Activated CD8-positive, alpha-beta T cell treated with anti-CD3 and anti-CD28 coated beads, Interleukin-2, amount 10 ng/mL, durations not matched to agents 7 days and 5 days (primary cell): ENCODE measurements at regions not wholly inside any gene's neighbourhood (a gene's known extent, or its start where the extent isn't known, plus 50 kb on each side); places are given as distances from the start of the nearest gene placed in this dataset.

Experiments used
- ATAC-seq: fragments of 150-1000 bp; cut with Tn5 transposase; one replicate; pipeline ENCODE4 v1.10.0; 2021; ENCODE audit warnings: moderate library complexity
- CTCF ChIA-PET: fragments of 350-600 bp; sonication (Branson Sonifier 250); formaldehyde crosslinking; loops from one replicate; lab custom pipeline; 2021; ENCODE audit warnings: antibody characterized with exemption; lab: Charles Lee
- POLR2A ChIA-PET: fragments of 350-600 bp; sonication (Branson Sonifier 250); formaldehyde crosslinking; loops from one replicate; lab custom pipeline; 2021; ENCODE audit warnings: antibody characterized with exemption; lab: Charles Lee
- DNase-seq: peaks from one replicate; pipeline ENCODE4 v3.0.0-alpha.2; 2020
- H3K27ac Mint-ChIP-seq: one replicate; pipeline ENCODE4 v1.8.0; 2021; ENCODE audit warnings: mild to moderate bottlenecking, mixed read lengths
- H3K27me3 Mint-ChIP-seq: one replicate; pipeline ENCODE4 v1.8.0; 2021; ENCODE audit warnings: low read depth, mixed read lengths
- H3K36me3 Mint-ChIP-seq: one replicate; pipeline ENCODE4 v1.8.0; 2021; ENCODE audit warnings: low read depth, mixed read lengths
- H3K4me1 Mint-ChIP-seq: one replicate; pipeline ENCODE4 v1.8.0; 2021; ENCODE audit warnings: low read depth, mixed read lengths
- H3K4me3 Mint-ChIP-seq: one replicate; pipeline ENCODE4 v1.8.0; 2021; ENCODE audit warnings: mild to moderate bottlenecking, mixed read lengths
- H3K9me3 Mint-ChIP-seq: one replicate; pipeline ENCODE4 v1.8.0; 2022; ENCODE audit warnings: mixed read lengths; ENCODE audit not compliant: insufficient read depth

DNA sequence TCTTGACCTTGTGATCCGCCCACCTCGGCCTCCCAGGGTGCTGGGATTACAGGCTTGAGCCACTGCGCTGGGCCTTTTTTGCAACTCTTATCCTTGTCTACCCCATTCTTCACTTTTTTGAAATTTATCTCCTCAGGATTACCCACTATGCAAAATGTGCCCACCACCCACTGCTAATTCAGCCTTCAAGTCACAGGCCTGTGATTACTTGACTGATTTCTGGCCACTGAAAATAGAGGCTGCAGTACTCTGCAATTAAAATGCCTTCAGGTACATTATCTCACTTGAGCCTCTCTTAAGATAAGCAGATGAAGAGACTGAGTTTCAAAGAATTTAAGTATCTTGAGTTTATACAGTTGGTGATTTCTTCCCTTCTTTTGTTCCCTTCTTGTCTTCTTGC is 112.4 kb upstream of the SPATA31D4 start:
- Mint-ChIP-seq H3K4me1 (peaks cover 17% of the 10 kb centered on the region), H3K4me3 (no peak overlapping the region), H3K27ac (no peak overlapping the region), H3K27me3 (no peaks in the 10 kb centered on the region), H3K36me3 (no peaks in the 10 kb centered on the region), H3K9me3 (no peaks in the 10 kb centered on the region)
- POLR2A ChIA-PET = no interaction called here
- CTCF ChIA-PET = no interaction called here
- ATAC-seq = no peak
- no peak for DNase-seq

DNA sequence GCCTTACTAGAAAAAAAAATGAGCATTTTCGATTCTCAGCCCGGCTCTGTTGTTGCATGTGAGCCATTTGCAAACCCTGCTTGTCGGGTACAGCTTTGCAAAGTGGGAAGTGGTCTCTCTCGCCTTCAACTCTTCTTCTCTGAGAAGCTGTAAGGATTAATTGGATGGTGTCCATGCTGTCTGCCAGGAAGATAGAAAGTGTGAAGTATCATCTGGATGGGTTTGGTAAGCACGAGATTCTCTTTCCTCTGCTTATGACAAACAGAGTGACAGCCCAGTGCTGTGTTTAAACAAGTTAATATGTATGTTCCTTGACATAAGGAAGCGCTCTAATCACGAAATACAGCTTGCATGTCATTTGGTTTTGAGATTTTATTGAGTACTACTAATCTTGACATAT is 109.1 kb upstream of the SPATA31D4 start:
- no peaks in the 10 kb centered on the region for H3K36me3 Mint-ChIP-seq
- ChIA-PET POLR2A (no interaction called here), CTCF (no interaction called here)
- H3K27ac Mint-ChIP-seq = no peak overlapping the region
- H3K4me3 Mint-ChIP-seq = no peak overlapping the region
- no peak for ATAC-seq
- no peak for DNase-seq
- no peaks in the 10 kb centered on the region for H3K27me3 Mint-ChIP-seq
- H3K4me1 Mint-ChIP-seq = peaks cover 13% of the 10 kb centered on the region
- no peaks in the 10 kb centered on the region for H3K9me3 Mint-ChIP-seq

DNA sequence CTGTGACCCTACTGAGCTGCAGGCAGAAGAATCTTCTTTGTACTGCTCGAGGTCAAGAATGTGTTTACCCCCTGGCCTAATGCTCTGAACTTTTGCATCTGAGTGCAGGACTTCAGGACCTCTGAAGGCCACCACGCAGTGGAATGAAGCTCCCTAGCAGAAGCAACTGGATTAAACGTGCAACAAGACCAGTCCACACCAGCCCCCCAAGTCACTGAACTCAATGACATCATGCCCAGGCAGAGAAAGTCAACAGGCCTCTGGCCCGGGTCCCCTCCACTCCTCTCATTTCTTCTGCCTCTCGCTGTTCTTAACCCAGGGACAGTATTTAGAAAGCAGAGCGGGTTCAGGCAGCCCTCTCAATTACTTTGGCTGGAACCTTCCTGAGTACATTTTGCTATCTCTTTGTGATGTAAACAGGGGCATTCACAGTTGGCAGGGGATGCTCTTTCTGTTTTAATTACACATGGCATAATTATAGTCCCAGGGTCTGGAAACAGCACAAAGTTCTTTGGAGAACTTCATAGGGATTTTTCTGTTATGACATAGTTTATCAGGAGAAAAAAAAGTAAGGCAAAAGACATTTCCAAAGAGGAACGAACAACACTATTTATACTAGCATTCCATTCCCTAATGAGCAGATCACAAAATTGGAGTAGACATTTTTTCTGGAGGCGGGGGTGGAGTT is 108.2 kb upstream of the SPATA31D4 start:
- no peaks in the 10 kb centered on the region for H3K9me3 Mint-ChIP-seq
- no peak for DNase-seq
- peaks cover 5% of the 10 kb centered on the region for H3K4me1 Mint-ChIP-seq
- no peaks in the 10 kb centered on the region for H3K27me3 Mint-ChIP-seq
- no peak for ATAC-seq
- no peak overlapping the region for H3K27ac Mint-ChIP-seq
- H3K36me3 Mint-ChIP-seq = no peaks in the 10 kb centered on the region
- POLR2A ChIA-PET = no interaction called here
- CTCF ChIA-PET = no interaction called here
- no peak overlapping the region for H3K4me3 Mint-ChIP-seq

DNA sequence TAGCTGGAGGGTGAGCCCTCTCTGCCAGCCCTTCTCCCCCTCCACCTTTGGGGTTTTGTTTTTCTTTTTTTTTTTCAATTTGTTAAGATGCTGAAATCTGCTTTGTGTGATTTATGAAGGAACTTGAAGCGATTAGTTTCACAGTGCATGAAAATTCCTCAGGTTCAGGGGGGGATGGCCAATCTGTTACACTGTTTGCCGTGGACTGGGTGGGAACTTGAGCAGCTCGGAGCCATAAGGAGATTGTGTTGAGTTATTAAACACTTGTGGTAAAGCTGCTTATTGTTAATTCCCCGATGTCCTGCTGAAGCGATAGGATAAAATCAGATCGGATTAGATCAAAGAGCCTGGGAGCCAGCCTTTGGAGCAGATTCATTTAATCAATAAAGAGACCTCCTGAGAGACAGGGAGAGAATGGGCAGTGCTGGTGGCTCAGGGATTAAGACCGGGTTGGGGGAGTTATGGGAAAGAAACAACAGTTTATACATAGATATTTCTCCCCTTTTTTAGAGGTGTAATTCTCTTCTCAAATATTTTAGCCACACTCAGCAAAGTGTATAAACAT is 105.8 kb upstream of the SPATA31D4 start:
- H3K4me1 Mint-ChIP-seq = no peaks in the 10 kb centered on the region
- CTCF ChIA-PET = no interaction called here
- no peaks in the 10 kb centered on the region for H3K36me3 Mint-ChIP-seq
- no peak overlapping the region for H3K4me3 Mint-ChIP-seq
- no peak for ATAC-seq
- DNase-seq = no peak
- no peaks in the 10 kb centered on the region for H3K27me3 Mint-ChIP-seq
- no peaks in the 10 kb centered on the region for H3K9me3 Mint-ChIP-seq
- H3K27ac Mint-ChIP-seq = no peak overlapping the region
- POLR2A ChIA-PET = no interaction called here

GRCh38 chr9:81822967-81823366 is 105.3 kb upstream of the SPATA31D4 start:
- DNase-seq (no peak), ATAC-seq (no peak)
- H3K9me3 Mint-ChIP-seq = no peaks in the 10 kb centered on the region
- no peak overlapping the region for H3K4me3 Mint-ChIP-seq
- CTCF ChIA-PET = no interaction called here
- no peaks in the 10 kb centered on the region for H3K4me1 Mint-ChIP-seq
- POLR2A ChIA-PET = no interaction called here
- H3K36me3 Mint-ChIP-seq = no peaks in the 10 kb centered on the region
- H3K27ac Mint-ChIP-seq = no peak overlapping the region
- H3K27me3 Mint-ChIP-seq = no peaks in the 10 kb centered on the region

DNA sequence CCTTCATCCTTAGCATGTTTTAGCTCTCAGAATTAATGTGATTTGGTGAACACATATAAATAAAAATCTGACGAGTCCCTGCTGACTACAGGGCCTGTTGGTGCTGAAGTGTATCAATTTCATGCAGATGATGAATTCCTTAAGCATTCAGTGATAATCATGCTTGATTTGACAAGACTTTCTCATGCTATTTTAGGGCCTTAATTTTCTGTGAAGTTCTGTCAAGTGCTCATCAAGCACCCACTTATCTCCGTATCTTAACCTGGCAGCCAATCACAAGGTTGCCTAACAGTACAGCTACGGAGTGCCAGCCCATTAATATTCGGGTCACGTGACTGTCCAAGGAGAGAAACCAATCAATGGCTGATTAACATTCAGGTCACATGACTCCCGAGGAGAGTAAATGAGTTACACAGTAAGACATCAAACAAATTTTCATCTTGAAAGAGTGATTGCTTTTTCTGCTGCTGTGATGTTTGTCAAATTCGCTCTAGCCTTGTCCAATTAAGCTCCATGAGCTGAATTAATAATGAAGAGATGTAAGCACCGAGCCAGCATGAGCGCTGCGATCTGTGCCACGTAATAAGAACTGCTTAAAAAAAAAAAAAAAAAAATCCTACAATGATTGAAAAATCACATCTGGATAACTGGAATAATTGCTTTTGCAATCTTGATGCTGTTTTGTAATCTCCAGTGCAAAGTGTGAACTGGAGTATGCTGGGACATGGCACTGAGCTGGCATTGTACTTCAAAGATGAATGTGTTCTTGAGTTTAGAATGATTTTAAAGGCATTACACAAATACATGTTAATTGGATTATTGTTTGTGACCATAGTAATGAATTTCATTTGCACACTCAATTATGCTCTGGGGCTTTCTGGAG is 104.3 kb upstream of the SPATA31D4 start:
- Mint-ChIP-seq H3K4me3 (no peak overlapping the region), H3K27me3 (no peaks in the 10 kb centered on the region), H3K36me3 (no peaks in the 10 kb centered on the region), H3K9me3 (no peaks in the 10 kb centered on the region), H3K4me1 (no peaks in the 10 kb centered on the region), H3K27ac (no peak overlapping the region)
- ChIA-PET CTCF (no interaction called here), POLR2A (no interaction called here)
- DNase-seq (no peak), ATAC-seq (no peak)

DNA sequence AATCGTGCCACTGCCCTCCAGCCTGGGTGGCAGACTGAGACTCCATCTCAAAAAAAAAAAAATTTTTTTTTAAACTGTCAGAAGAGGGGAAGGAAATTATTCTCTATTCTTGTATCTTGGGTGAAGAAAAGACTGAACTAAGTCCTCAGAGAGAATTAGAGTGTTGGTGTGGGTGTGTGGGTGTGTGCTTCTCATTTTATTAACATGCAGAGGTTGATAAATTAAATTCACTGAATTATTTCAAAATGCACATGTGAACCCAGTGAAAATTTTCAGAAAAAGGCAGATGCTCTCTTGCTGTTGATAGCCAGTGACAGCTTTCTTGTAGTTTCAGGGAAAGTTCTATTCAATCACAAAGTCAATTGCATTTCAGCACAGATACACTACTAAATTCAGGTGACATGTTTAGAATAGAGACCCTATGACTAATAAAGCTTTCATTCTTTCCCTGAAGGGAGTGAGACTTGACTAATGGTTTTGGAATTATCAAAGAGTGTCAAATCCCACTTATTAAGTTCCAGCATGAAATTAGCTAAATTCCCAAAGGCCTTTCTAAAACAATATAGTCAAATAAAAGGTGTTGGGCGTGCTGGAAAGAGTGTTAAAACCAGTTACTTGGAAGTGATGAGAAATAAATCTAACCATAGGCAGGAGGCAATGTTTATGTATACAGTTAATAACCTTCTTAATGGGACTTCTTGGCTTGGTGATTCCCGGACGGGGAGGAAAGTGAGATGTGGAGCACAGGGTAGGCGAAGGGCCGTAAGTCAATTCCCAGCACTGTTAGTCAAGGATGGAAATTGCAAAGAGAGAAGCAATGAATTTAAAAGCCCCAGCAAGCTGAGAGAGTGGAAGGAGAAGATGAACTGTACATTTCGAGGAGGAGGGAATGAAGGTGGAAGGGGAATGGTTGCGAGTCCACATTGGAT is 103.2 kb upstream of the SPATA31D4 start:
- H3K36me3 Mint-ChIP-seq = no peaks in the 10 kb centered on the region
- no peak overlapping the region for H3K4me3 Mint-ChIP-seq
- H3K4me1 Mint-ChIP-seq = no peaks in the 10 kb centered on the region
- CTCF ChIA-PET = no interaction called here
- DNase-seq = no peak
- H3K27me3 Mint-ChIP-seq = no peaks in the 10 kb centered on the region
- no peak overlapping the region for H3K27ac Mint-ChIP-seq
- no peak for ATAC-seq
- H3K9me3 Mint-ChIP-seq = no peaks in the 10 kb centered on the region
- POLR2A ChIA-PET = no interaction called here

DNA sequence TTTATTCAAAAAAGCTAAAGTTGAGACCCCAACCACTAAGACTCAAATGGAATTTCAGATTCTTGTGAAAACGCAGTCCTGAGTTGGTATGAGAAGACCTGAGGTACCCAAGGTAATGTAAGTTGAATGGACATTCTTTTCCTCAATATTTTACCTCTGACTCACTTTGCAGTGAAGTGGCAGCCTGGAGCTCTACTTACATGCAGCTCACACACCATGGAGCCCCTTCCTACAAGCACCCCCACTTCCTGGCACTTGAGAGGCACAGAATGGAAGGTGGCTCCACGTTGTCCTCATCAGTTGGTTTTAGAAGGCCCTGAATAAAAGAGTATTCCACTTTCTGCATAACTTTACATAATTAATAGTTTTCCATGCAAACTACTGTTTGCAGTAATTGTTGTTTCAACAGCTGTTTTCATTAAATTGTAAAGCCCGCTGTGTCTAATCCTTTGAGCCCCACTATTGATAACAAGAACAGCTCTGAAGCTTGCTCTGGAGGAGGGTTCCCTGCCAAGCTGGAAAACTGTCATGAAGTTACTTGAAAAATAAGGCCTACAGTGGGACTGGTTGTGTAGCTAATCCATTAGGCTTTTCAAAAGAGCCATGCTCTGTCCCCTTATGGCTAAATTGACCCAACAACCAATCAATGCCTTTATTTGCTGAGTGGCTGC is 102.2 kb upstream of the SPATA31D4 start:
- POLR2A ChIA-PET = no interaction called here

GRCh38 chr9:81826517-81826906 is 101.7 kb upstream of the SPATA31D4 start:
- CTCF ChIA-PET = no interaction called here
- Mint-ChIP-seq H3K4me3 (no peak overlapping the region), H3K9me3 (no peaks in the 10 kb centered on the region), H3K27ac (no peak overlapping the region), H3K27me3 (no peaks in the 10 kb centered on the region), H3K4me1 (no peaks in the 10 kb centered on the region), H3K36me3 (no peaks in the 10 kb centered on the region)
- no peak for DNase-seq
- no peak for ATAC-seq
- POLR2A ChIA-PET = no interaction called here

More for the DNA sequence above, 102.2 kb upstream of the SPATA31D4 start:
- ATAC-seq = no peak
- DNase-seq = no peak
- no peaks in the 10 kb centered on the region for H3K4me1 Mint-ChIP-seq
- H3K9me3 Mint-ChIP-seq = no peaks in the 10 kb centered on the region
- H3K27ac Mint-ChIP-seq = no peak overlapping the region
- no peaks in the 10 kb centered on the region for H3K27me3 Mint-ChIP-seq
- no peak overlapping the region for H3K4me3 Mint-ChIP-seq
- CTCF ChIA-PET = no interaction called here
- no peaks in the 10 kb centered on the region for H3K36me3 Mint-ChIP-seq

- no peaks in the 10 kb centered on the region for H3K36me3 Mint-ChIP-seq
- POLR2A ChIA-PET = no interaction called here
- H3K27me3 Mint-ChIP-seq = no peaks in the 10 kb centered on the region
- CTCF ChIA-PET = no interaction called here
- H3K9me3 Mint-ChIP-seq = no peaks in the 10 kb centered on the region
- H3K27ac Mint-ChIP-seq = no peak overlapping the region
- H3K4me3 Mint-ChIP-seq = no peak overlapping the region
- no peaks in the 10 kb centered on the region for H3K4me1 Mint-ChIP-seq
- ATAC-seq = no peak
- no peak for DNase-seq
Observed at GRCh38 chr9:81827616-81828296, 100.5 kb upstream of the SPATA31D4 start.
